Natural killer cell treated with Interleukin-12 subunit alpha and Interleukin-12 subunit beta and Interleukin-15 and Interleukin-18, amount 100 ng/mL, for 72 hours (primary cell): ENCODE measurements at regions not wholly inside any gene's neighbourhood (a gene's known extent, or its start where the extent isn't known, plus 50 kb on each side); places are given as distances from the start of the nearest gene placed in this dataset.
"Not testable (repeated sequence)": the region's sequence is repeated elsewhere in the genome, so short reads cannot be mapped to it uniquely, and the experiment has no call there.

Source experiments
- ATAC-seq, 2 donors: fragments of 150-1000 bp; cut with Tn5 transposase in 1 of 2; sonication (Bioruptor Pico), chemical (Tn5 transposase) in 1 of 2; 2 replicates each; pipeline ENCODE4 v1.10.0; 2021
- DNase-seq: peaks from one replicate; pipeline ENCODE4 v3.0.0; 2022; ENCODE audit warnings: low spot score
- H3K27ac Mint-ChIP-seq, 2 donors: 1 replicate in 1 of 2; 2 replicates in 1 of 2; pipeline ENCODE4 v1.8.0; 2022; ENCODE audit warnings: mixed read lengths in 2 of 2, mild to moderate bottlenecking in 1 of 2, moderate library complexity in 1 of 2
- H3K27me3 Mint-ChIP-seq, 2 donors: 1 replicate in 1 of 2; 2 replicates in 1 of 2; pipeline ENCODE4 v1.8.0; 2022; ENCODE audit warnings: mixed read lengths in 2 of 2
- H3K36me3 Mint-ChIP-seq: one replicate; pipeline ENCODE4 v1.8.0; 2022; ENCODE audit warnings: mixed read lengths
- H3K4me1 Mint-ChIP-seq, 2 donors: 1 replicate in 1 of 2; 2 replicates in 1 of 2; pipeline ENCODE4 v1.8.0; 2022; ENCODE audit warnings: low read depth in 2 of 2, mixed read lengths in 2 of 2, mild to moderate bottlenecking in 1 of 2
- H3K4me3 Mint-ChIP-seq: one replicate; pipeline ENCODE4 v1.8.0; 2022; ENCODE audit warnings: mixed read lengths
- H3K9me3 Mint-ChIP-seq: 2 replicates; pipeline ENCODE4 v1.8.0; 2022; ENCODE audit warnings: mixed read lengths

GRCh38 chr2:65934992-65935629 is 499.8 kb upstream of the MEIS1 start:
- Mint-ChIP-seq H3K4me3 (no peak overlapping the region), H3K36me3 (no peaks in the 10 kb centered on the region), H3K27me3 (no peaks in the 10 kb centered on the region), H3K9me3 (no peaks in the 10 kb centered on the region), H3K4me1 (peaks cover 4 to 10% of the 10 kb centered on the region in 2 donors), H3K27ac (no peak overlapping the region)
- ATAC-seq (no peak), DNase-seq (no peak)

GRCh38 chr2:65932571-65932970 is 500.2 kb upstream of the SPRED2 start:
- Mint-ChIP-seq H3K27me3 (no peaks in the 10 kb centered on the region), H3K4me3 (no peak overlapping the region), H3K4me1 (peaks cover 4 to 10% of the 10 kb centered on the region in 2 donors), H3K27ac (no peak overlapping the region), H3K36me3 (no peaks in the 10 kb centered on the region), H3K9me3 (no peaks in the 10 kb centered on the region)
- DNase-seq (no peak), ATAC-seq (no peak)

GRCh38 chr2:65931056-65931455 is 498.7 kb upstream of the SPRED2 start:
- Mint-ChIP-seq H3K9me3 (peaks cover 3% of the 10 kb centered on the region), H3K4me3 (no peak overlapping the region), H3K27me3 (no peaks in the 10 kb centered on the region), H3K36me3 (no peaks in the 10 kb centered on the region), H3K27ac (no peak overlapping the region), H3K4me1 (peaks cover 4 to 10% of the 10 kb centered on the region in 2 donors)
- ATAC-seq (no peak), DNase-seq (no peak)

- Mint-ChIP-seq H3K4me3 (no peak overlapping the region), H3K27ac (no peak overlapping the region), H3K9me3 (peaks cover 3% of the 10 kb centered on the region), H3K4me1 (peaks cover 4 to 10% of the 10 kb centered on the region in 2 donors), H3K36me3 (no peaks in the 10 kb centered on the region), H3K27me3 (no peaks in the 10 kb centered on the region)
- ATAC-seq (no peak), DNase-seq (no peak)
Observed at GRCh38 chr2:65930259-65930658, 497.9 kb upstream of the SPRED2 start.

- not testable (repeated sequence) for H3K9me3 Mint-ChIP-seq, H3K27ac Mint-ChIP-seq, H3K27me3 Mint-ChIP-seq, DNase-seq, ATAC-seq, H3K4me3 Mint-ChIP-seq, H3K36me3 Mint-ChIP-seq
- H3K4me1 Mint-ChIP-seq = peaks cover 4 to 10% of the 10 kb centered on the region in 2 donors
Observed at GRCh38 chr2:65929664-65930063, 497.3 kb upstream of the SPRED2 start.

GRCh38 chr2:65922794-65923193 is 490.4 kb upstream of the SPRED2 start:
- H3K36me3 Mint-ChIP-seq = no peaks in the 10 kb centered on the region
- ATAC-seq (no peak), DNase-seq (no peak)
- no peaks in the 10 kb centered on the region for H3K27me3 Mint-ChIP-seq
- H3K9me3 Mint-ChIP-seq = peaks cover 3% of the 10 kb centered on the region
- no peak overlapping the region for H3K27ac Mint-ChIP-seq
- H3K4me1 Mint-ChIP-seq = no peaks in the 10 kb centered on the region
- H3K4me3 Mint-ChIP-seq = no peak overlapping the region

GRCh38 chr2:65922030-65922429 is 489.6 kb upstream of the SPRED2 start:
- H3K4me3 Mint-ChIP-seq = no peak overlapping the region
- no peaks in the 10 kb centered on the region for H3K27me3 Mint-ChIP-seq
- DNase-seq (no peak), ATAC-seq (peak in 1 of 2 donors; percentile 24)
- H3K36me3 Mint-ChIP-seq = no peaks in the 10 kb centered on the region
- H3K27ac Mint-ChIP-seq = no peak overlapping the region
- H3K4me1 Mint-ChIP-seq = no peaks in the 10 kb centered on the region
- peaks cover under 1% of the 10 kb centered on the region for H3K9me3 Mint-ChIP-seq

GRCh38 chr2:65921116-65921515 is 488.7 kb upstream of the SPRED2 start:
- Mint-ChIP-seq H3K36me3 (no peaks in the 10 kb centered on the region), H3K4me3 (no peak overlapping the region), H3K27me3 (no peaks in the 10 kb centered on the region), H3K4me1 (no peaks in the 10 kb centered on the region), H3K9me3 (no peaks in the 10 kb centered on the region), H3K27ac (no peak overlapping the region)
- ATAC-seq = no peak
- DNase-seq = no peak

GRCh38 chr2:65920659-65921058 is 488.3 kb upstream of the SPRED2 start:
- H3K9me3 Mint-ChIP-seq = no peaks in the 10 kb centered on the region
- H3K4me1 Mint-ChIP-seq = no peaks in the 10 kb centered on the region
- H3K27ac Mint-ChIP-seq = no peak overlapping the region
- H3K4me3 Mint-ChIP-seq = no peak overlapping the region
- DNase-seq (no peak), ATAC-seq (no peak)
- H3K36me3 Mint-ChIP-seq = no peaks in the 10 kb centered on the region
- no peaks in the 10 kb centered on the region for H3K27me3 Mint-ChIP-seq

GRCh38 chr2:65919550-65920188 is 487.3 kb upstream of the SPRED2 start:
- Mint-ChIP-seq H3K4me1 (no peaks in the 10 kb centered on the region), H3K27ac (no peak overlapping the region), H3K27me3 (no peaks in the 10 kb centered on the region), H3K36me3 (no peaks in the 10 kb centered on the region), H3K9me3 (no peaks in the 10 kb centered on the region), H3K4me3 (no peak overlapping the region)
- no peak for DNase-seq
- ATAC-seq = no peak

GRCh38 chr2:65918760-65919187 is 486.4 kb upstream of the SPRED2 start:
- H3K27me3 Mint-ChIP-seq = no peaks in the 10 kb centered on the region
- no peak overlapping the region for H3K27ac Mint-ChIP-seq
- no peak overlapping the region for H3K4me3 Mint-ChIP-seq
- no peaks in the 10 kb centered on the region for H3K4me1 Mint-ChIP-seq
- ATAC-seq = no peak
- no peak for DNase-seq
- H3K36me3 Mint-ChIP-seq = no peaks in the 10 kb centered on the region
- H3K9me3 Mint-ChIP-seq = no peaks in the 10 kb centered on the region

- H3K4me3 Mint-ChIP-seq = no peak overlapping the region
- no peaks in the 10 kb centered on the region for H3K27me3 Mint-ChIP-seq
- no peak for DNase-seq
- H3K9me3 Mint-ChIP-seq = no peaks in the 10 kb centered on the region
- no peak for ATAC-seq
- H3K4me1 Mint-ChIP-seq = no peaks in the 10 kb centered on the region
- no peak overlapping the region for H3K27ac Mint-ChIP-seq
- H3K36me3 Mint-ChIP-seq = no peaks in the 10 kb centered on the region
Observed at GRCh38 chr2:65917986-65918385, 485.6 kb upstream of the SPRED2 start.

GRCh38 chr2:65916785-65917295 is 484.4 kb upstream of the SPRED2 start:
- DNase-seq (no peak), ATAC-seq (no peak)
- Mint-ChIP-seq H3K4me3 (no peak overlapping the region), H3K4me1 (no peaks in the 10 kb centered on the region), H3K27ac (no peak overlapping the region), H3K36me3 (no peaks in the 10 kb centered on the region), H3K27me3 (no peaks in the 10 kb centered on the region), H3K9me3 (no peaks in the 10 kb centered on the region)

- H3K4me3 Mint-ChIP-seq = no peak overlapping the region
- no peaks in the 10 kb centered on the region for H3K4me1 Mint-ChIP-seq
- H3K9me3 Mint-ChIP-seq = peaks cover 2% of the 10 kb centered on the region
Observed at GRCh38 chr2:65916177-65916576, 483.8 kb upstream of the SPRED2 start.

More at GRCh38 chr2:65916177-65916576, 483.8 kb upstream of the SPRED2 start:
- no peak for ATAC-seq
- Mint-ChIP-seq H3K27ac (no peak overlapping the region), H3K36me3 (no peaks in the 10 kb centered on the region), H3K27me3 (no peaks in the 10 kb centered on the region)
- no peak for DNase-seq
